HCT116 (cell line): ENCODE measurements at regions not wholly inside any gene's neighbourhood (a gene's known extent, or its start where the extent isn't known, plus 50 kb on each side); places are given as distances from the start of the nearest gene placed in this dataset.

ENCODE experiments used
- ATAC-seq: fragments of 200-7000 bp; cut with Tn5 transposase; 2 replicates; pipeline ENCODE4 v1.9.1; 2020; ENCODE audit warnings: mild to moderate bottlenecking, moderate library complexity
- BruUV-seq: library from RNA; stranded (reverse); fragments of 400-500 nt; replicated peaks from 2 replicates; lab custom pipeline; 2021; lab: Mats Ljungman, UMichigan
- CTCF ChIA-PET: fragments of 300-600 bp; sonication (Branson Sonifier 250); formaldehyde crosslinking; loops from one replicate; lab custom pipeline; 2021; ENCODE audit warnings: antibody characterized with exemption; lab: Charles Lee
- POLR2A ChIA-PET: fragments of 300-600, 350-600 bp; sonication (Branson Sonifier 250); formaldehyde crosslinking; loops from one replicate; lab custom pipeline; 2021; ENCODE audit warnings: antibody characterized with exemption; lab: Charles Lee
- RAD21 ChIA-PET, 2 experiments: fragments of 300-600 bp; sonication (Branson Sonifier 250); formaldehyde crosslinking; loops; one replicate each; lab custom pipeline; 2023; ENCODE audit warnings: low total read pairs in 2 of 2; ENCODE audit not compliant: uncharacterized antibody in 2 of 2, unreplicated experiment in 2 of 2, low non-redundant PET in 1 of 2; lab: Charles Lee
- DNase-seq: peaks from one replicate; pipeline ENCODE4 v3.0.0-alpha.2; 2010; ENCODE audit warnings: low read depth, low spot score
- H2AFZ ChIP-seq: fragments of 200-600 bp; shearing (Covaris generic), sonication (generic); 2 replicates; pipeline ENCODE4 v1.6.1; 2017; ENCODE audit warnings: low read depth, mixed run types, mixed read lengths, antibody characterized with exemption, low read length; ENCODE audit not compliant: poor library complexity, severe bottlenecking
- H3K27ac ChIP-seq: 2 replicates; pipeline ENCODE4 v1.5.1; 2012; ENCODE audit warnings: low read depth, low read length
- H3K27me3 ChIP-seq: fragments of 200-600 bp; sonication (generic); 2 replicates; pipeline ENCODE4 v1.6.1; 2016; ENCODE audit warnings: mixed run types, low read length, mixed read lengths; ENCODE audit not compliant: insufficient read depth
- H3K36me3 ChIP-seq, 2 experiments: fragments of 200-500 bp in 1 of 2; fragments of 200-600 bp in 1 of 2; sonication (Bioruptor generic) in 1 of 2; sonication (generic) in 1 of 2; 2 replicates each; pipeline versions ENCODE4 v1.5.1 to v1.6.1; 2014 to 2016; ENCODE audit warnings: low read length in 2 of 2, inconsistent platforms in 1 of 2, mixed read lengths in 1 of 2, mixed run types in 1 of 2; ENCODE audit not compliant: insufficient read depth in 2 of 2, control insufficient read depth in 1 of 2
- H3K4me1 ChIP-seq, 2 experiments: fragments of 200-600 bp in 1 of 2; sonication (generic) in 1 of 2; 2 replicates each; pipeline versions ENCODE4 v1.5.1 to v1.6.1; 2012 to 2017; ENCODE audit warnings: low read length in 2 of 2, inconsistent platforms in 1 of 2, mild to moderate bottlenecking in 1 of 2, mixed read lengths in 1 of 2, mixed run types in 1 of 2, moderate library complexity in 1 of 2; ENCODE audit not compliant: insufficient read depth in 2 of 2, control insufficient read depth in 1 of 2
- H3K4me2 ChIP-seq: fragments of 200-600 bp; sonication (generic); 2 replicates; pipeline ENCODE4 v1.6.1; 2017; ENCODE audit warnings: mixed run types, low read length, mixed read lengths
- H3K4me3 ChIP-seq, 2 experiments: fragments of 200-600 bp in 1 of 2; sonication (generic) in 1 of 2; replicated peaks in 1 of 2; 2 replicates each; pipeline ENCODE4 v1.5.1; 2011 to 2016; ENCODE audit warnings: low read length in 2 of 2, control low read depth in 1 of 2, low read depth in 1 of 2, mild to moderate bottlenecking in 1 of 2, mixed read lengths in 1 of 2, mixed run types in 1 of 2
- H3K79me2 ChIP-seq: fragments of 200-600 bp; sonication (generic); 2 replicates; pipeline ENCODE4 v1.6.1; 2017; ENCODE audit warnings: mild to moderate bottlenecking, mixed run types, low read length, moderate library complexity, mixed read lengths; ENCODE audit not compliant: insufficient read depth
- H3K9ac ChIP-seq: fragments of 200-600 bp; sonication (generic); 2 replicates; pipeline ENCODE4 v1.6.1; 2016; ENCODE audit warnings: low read length, mixed read lengths
- H3K9me2 ChIP-seq: fragments of 200-600 bp; sonication (generic), shearing (Covaris generic); 2 replicates; pipeline ENCODE4 v1.6.1; 2017; ENCODE audit warnings: mixed run types, mild to moderate bottlenecking, moderate library complexity; ENCODE audit not compliant: insufficient read depth
- H3K9me3 ChIP-seq, 2 experiments: fragments of 200-500 bp in 1 of 2; fragments of 200-600 bp in 1 of 2; sonication (Bioruptor generic) in 1 of 2; sonication (generic) in 1 of 2; 2 replicates each; pipeline ENCODE4 v1.6.1; 2014 to 2017; ENCODE audit warnings: low read length in 2 of 2, mixed read lengths in 2 of 2, inconsistent platforms in 1 of 2, low read depth in 1 of 2, mild to moderate bottlenecking in 1 of 2, mixed run types in 1 of 2, moderate library complexity in 1 of 2; ENCODE audit not compliant: control insufficient read depth in 1 of 2, insufficient read depth in 1 of 2
- H4K20me1 ChIP-seq: fragments of 200-600 bp; sonication (generic), shearing (Covaris generic); 2 replicates; pipeline ENCODE4 v1.6.1; 2017; ENCODE audit warnings: mixed run types, mild to moderate bottlenecking, moderate library complexity; ENCODE audit not compliant: insufficient read depth
- CBX3 ChIP-seq: IDR thresholded peaks from 2 replicates; pipeline ENCODE4 v1.6.1; 2012; ENCODE audit warnings: low read depth
- CTCF ChIP-seq, 3 experiments: fragments of 200-600 bp in 1 of 3; sonication (generic) in 1 of 3; IDR thresholded peaks in 2 of 3; conservative IDR thresholded peaks in 1 of 3; 2 replicates each; pipeline ENCODE4 v1.5.1; 2012 to 2017; ENCODE audit warnings: low read depth in 2 of 3, low read length in 2 of 3, antibody characterized with exemption in 1 of 3, borderline replicate concordance in 1 of 3, control low read depth in 1 of 3, mild to moderate bottlenecking in 1 of 3, mixed read lengths in 1 of 3, mixed run types in 1 of 3, moderate library complexity in 1 of 3; ENCODE audit not compliant: insufficient read depth in 1 of 3
- EGR1 ChIP-seq: IDR thresholded peaks from 2 replicates; pipeline ENCODE4 v1.6.1; 2012; ENCODE audit warnings: low read depth
- ELF1 ChIP-seq: IDR thresholded peaks from 2 replicates; pipeline ENCODE4 v1.6.1; 2012; ENCODE audit warnings: low read depth, borderline replicate concordance
- EZH2phosphoT487 ChIP-seq: fragments of 200-600 bp; IDR thresholded peaks from 2 replicates; pipeline ENCODE4 v1.6.1; 2018; ENCODE audit warnings: antibody characterized with exemption, borderline replicate concordance
- JUND ChIP-seq: IDR thresholded peaks from 2 replicates; pipeline ENCODE4 v1.6.1; 2012
- MAX ChIP-seq: IDR thresholded peaks from 2 replicates; pipeline ENCODE4 v1.6.1; 2012
- POLR2A ChIP-seq: IDR thresholded peaks from 2 replicates; pipeline ENCODE4 v1.7.0; 2011; ENCODE audit warnings: borderline replicate concordance; ENCODE audit not compliant: insufficient read depth, insufficient read length; ENCODE audit errors: extremely low read depth
- POLR2AphosphoS5 ChIP-seq: IDR thresholded peaks from 2 replicates; pipeline ENCODE4 v1.6.1; 2011; ENCODE audit warnings: mild to moderate bottlenecking, low read depth, low read length, moderate library complexity
- RAD21 ChIP-seq: IDR thresholded peaks from 2 replicates; pipeline ENCODE4 v1.6.1; 2012; ENCODE audit warnings: low read depth, mild to moderate bottlenecking
- REST ChIP-seq: IDR thresholded peaks from 2 replicates; pipeline ENCODE4 v1.6.1; 2012; ENCODE audit warnings: low read depth
- SP1 ChIP-seq: IDR thresholded peaks from 2 replicates; pipeline ENCODE4 v1.6.1; 2012; ENCODE audit warnings: low read depth
- TCF7L2 ChIP-seq: IDR thresholded peaks from 2 replicates; pipeline ENCODE4 v1.7.0; 2011; ENCODE audit warnings: borderline replicate concordance, inconsistent platforms; ENCODE audit not compliant: insufficient read depth, insufficient read length; ENCODE audit errors: extremely low read depth
- YY1 ChIP-seq: IDR thresholded peaks from 2 replicates; pipeline ENCODE4 v1.6.1; 2011; ENCODE audit warnings: low read length, low read depth, moderate library complexity, mild to moderate bottlenecking; ENCODE audit not compliant: insufficient replicate concordance; ENCODE audit errors: extremely low read depth
- intact Hi-C: fragments of 100-400 bp; cut with micrococcal nuclease; formaldehyde crosslinking; loops from 2 replicates; pipeline ENCODE4 v1.10.0; 2022

- TF ChIP-seq REST (no peak), POLR2AphosphoS5 (no peak)
Measured at GRCh38 chr16:54750249-54750648, 180.4 kb upstream of the IRX5 start (continued).

- ChIA-PET RAD21 (no interaction called here), CTCF (no interaction called here), POLR2A (no interaction called here)
- BruUV-seq: no TSS peak
- Histone ChIP-seq H3K36me3 (no peaks in the 10 kb centered on the region), H3K79me2 (no peaks in the 10 kb centered on the region), H3K9me3 (no peaks in the 10 kb centered on the region), H3K9me2 (no peaks in the 10 kb centered on the region), H4K20me1 (no peaks in the 10 kb centered on the region), H3K4me2 (no peak overlapping the region), H2AFZ (no peak overlapping the region), H3K9ac (no peak overlapping the region), H3K27ac (no peak overlapping the region), H3K4me3 (no peak overlapping the region), H3K4me1 (no peaks in the 10 kb centered on the region), H3K27me3 (peaks cover 38% of the 10 kb centered on the region)
- ATAC-seq (no peak), DNase-seq (no peak)
- intact Hi-C loops: no loop called here
- TF ChIP-seq RAD21 (no peak), YY1 (no peak), JUND (no peak), EGR1 (no peak), POLR2AphosphoS5 (no peak), SP1 (no peak), TCF7L2 (no peak), CBX3 (no peak), ELF1 (no peak), MAX (no peak), CTCF (IDR thresholded peaks at IDR 0.05 in 2 of 3, conservative IDR thresholded peaks at IDR 0.05 in 1 of 3; ENCODE audit: borderline replicate concordance in 1 of 3, insufficient read depth in 1 of 3, low read depth in 2 of 3, low read length in 2 of 3) (no peak), EZH2phosphoT487 (no peak), POLR2A (no peak)
Measured at GRCh38 chr16:54748611-54749190, 182.0 kb upstream of the IRX5 start.
